ENCODE measurements at regions not wholly inside any gene's neighbourhood (a gene's known extent, or its start where the extent isn't known, plus 50 kb on each side); places are given as distances from the start of the nearest gene placed in this dataset.
"Not testable (repeated sequence)": the region's sequence is repeated elsewhere in the genome, so short reads cannot be mapped to it uniquely, and the experiment has no call there.

DNA sequence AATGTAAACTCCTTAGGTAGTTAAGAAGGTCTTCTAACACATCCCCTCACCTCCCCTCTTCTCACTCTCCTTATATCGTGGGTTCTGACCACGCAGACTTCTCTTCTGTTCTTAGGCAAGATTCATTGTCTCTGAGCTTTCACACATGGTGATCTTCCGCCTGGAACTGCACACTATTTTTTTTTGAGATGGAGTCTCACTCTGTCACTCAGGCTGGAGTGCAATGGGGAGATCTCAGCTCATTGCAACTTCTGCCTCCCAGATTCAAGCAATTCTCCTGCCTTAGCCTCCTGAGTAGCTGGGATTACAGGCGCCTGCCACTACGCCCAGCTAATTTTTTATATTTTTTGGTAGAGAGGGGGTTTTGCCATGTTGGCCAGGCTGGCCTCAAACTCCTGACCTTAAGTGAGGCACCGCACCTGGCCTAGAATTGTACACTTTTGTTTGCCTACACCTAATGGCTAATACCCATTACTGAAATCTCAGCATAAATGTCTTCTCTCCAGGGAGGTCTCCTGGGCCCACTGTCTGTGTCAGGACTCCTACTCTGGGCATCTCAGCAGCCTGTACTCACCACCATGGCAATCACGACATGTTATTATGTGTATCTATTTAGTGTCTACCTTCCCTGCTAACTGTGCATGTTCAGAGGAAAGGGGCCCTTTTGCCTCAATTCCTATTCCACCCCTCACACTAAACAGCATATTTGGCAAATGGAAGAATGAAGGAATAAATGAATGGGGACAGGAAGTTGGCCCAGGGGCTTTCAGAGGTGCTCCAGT lies 646.3 kb upstream of the DPP6 start:
- no peaks in the 10 kb centered on the region for H3K79me2 ChIP-seq (ENCODE audit: control insufficient read depth, insufficient read depth, low read length)
- no peak overlapping the region for H3K27ac ChIP-seq (ENCODE audit: low read depth, low read length)
- no peak overlapping the region for H2BK15ac ChIP-seq (replicated peaks; ENCODE audit: low read depth)
- no peak overlapping the region for H2AK5ac ChIP-seq (ENCODE audit: low read length)
- WGBS (ENCODE audit: extremely low coverage, insufficient coverage, low lambda C conversion rate): no CpG with 5 or more reads among the region's 7 CpGs
- no peak overlapping the region for H3K9ac ChIP-seq (ENCODE audit: low read length)
- H4K5ac ChIP-seq (ENCODE audit: low read length): no peak overlapping the region
- no peak overlapping the region for H3K56ac ChIP-seq (ENCODE audit: low read length)
- no peaks in the 10 kb centered on the region for H3K4me1 ChIP-seq (ENCODE audit: control insufficient read depth, low read depth, low read length)
- H3K4ac ChIP-seq (ENCODE audit: low read depth, low read length): no peak overlapping the region
- H3K4me3 ChIP-seq (ENCODE audit: low read length): no peak overlapping the region
- no peak overlapping the region for H2BK5ac ChIP-seq (ENCODE audit: low read length)
- H3K18ac ChIP-seq (ENCODE audit: low read length): no peak overlapping the region
- H3K23ac ChIP-seq (ENCODE audit: low read length): no peak overlapping the region
- H3K4me2 ChIP-seq (ENCODE audit: low read length): no peak overlapping the region
- no peak for DNase-seq
- H3K79me1 ChIP-seq (ENCODE audit: low read length): no peaks in the 10 kb centered on the region
- H4K8ac ChIP-seq (ENCODE audit: low read depth, low read length): no peak overlapping the region
- H2BK120ac ChIP-seq (ENCODE audit: low read depth, low read length): no peak overlapping the region
- no peaks in the 10 kb centered on the region for H3K36me3 ChIP-seq (ENCODE audit: control insufficient read depth, insufficient read depth, low read length)
- H3K27me3 ChIP-seq (ENCODE audit: insufficient read depth, low read length, poor library complexity): no peaks in the 10 kb centered on the region

DNA sequence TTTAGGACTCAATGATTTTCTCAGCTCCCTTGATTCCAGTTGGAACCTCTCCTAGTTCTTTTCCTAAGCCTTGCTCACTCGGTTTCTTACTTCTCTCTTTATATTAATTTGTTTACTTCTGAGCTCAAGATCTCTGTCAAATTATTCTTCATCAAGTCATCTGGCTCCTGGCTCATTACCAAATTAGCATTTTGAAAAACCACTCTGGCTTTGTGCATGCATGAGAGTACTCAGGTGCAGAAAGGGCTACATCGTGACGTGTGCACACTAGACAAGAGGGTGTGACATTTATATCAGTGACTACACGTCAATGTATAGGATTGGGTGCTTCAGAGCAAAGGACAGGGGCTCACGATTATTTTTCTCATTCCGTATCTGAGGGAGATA lies 645.7 kb upstream of the DPP6 start:
- Histone ChIP-seq H3K23ac (ENCODE audit: low read length) (no peak overlapping the region), H3K4ac (ENCODE audit: low read depth, low read length) (no peak overlapping the region), H3K79me1 (ENCODE audit: low read length) (no peaks in the 10 kb centered on the region), H3K56ac (ENCODE audit: low read length) (no peak overlapping the region), H3K9ac (ENCODE audit: low read length) (no peak overlapping the region), H3K27me3 (ENCODE audit: insufficient read depth, low read length, poor library complexity) (no peaks in the 10 kb centered on the region), H3K4me1 (ENCODE audit: control insufficient read depth, low read depth, low read length) (no peaks in the 10 kb centered on the region), H3K36me3 (ENCODE audit: control insufficient read depth, insufficient read depth, low read length) (no peaks in the 10 kb centered on the region), H3K27ac (ENCODE audit: low read depth, low read length) (no peak overlapping the region), H2BK120ac (ENCODE audit: low read depth, low read length) (no peak overlapping the region), H4K8ac (ENCODE audit: low read depth, low read length) (no peak overlapping the region), H3K4me3 (ENCODE audit: low read length) (no peak overlapping the region), H2BK15ac (replicated peaks; ENCODE audit: low read depth) (no peak overlapping the region), H4K5ac (ENCODE audit: low read length) (no peak overlapping the region), H3K18ac (ENCODE audit: low read length) (no peak overlapping the region), H3K79me2 (ENCODE audit: control insufficient read depth, insufficient read depth, low read length) (no peaks in the 10 kb centered on the region), H2BK5ac (ENCODE audit: low read length) (no peak overlapping the region), H3K4me2 (ENCODE audit: low read length) (no peak overlapping the region), H2AK5ac (ENCODE audit: low read length) (no peak overlapping the region)
- no CpG with 5 or more reads among the region's 6 CpGs for WGBS (ENCODE audit: extremely low coverage, insufficient coverage, low lambda C conversion rate)
- no peak for DNase-seq

DNA sequence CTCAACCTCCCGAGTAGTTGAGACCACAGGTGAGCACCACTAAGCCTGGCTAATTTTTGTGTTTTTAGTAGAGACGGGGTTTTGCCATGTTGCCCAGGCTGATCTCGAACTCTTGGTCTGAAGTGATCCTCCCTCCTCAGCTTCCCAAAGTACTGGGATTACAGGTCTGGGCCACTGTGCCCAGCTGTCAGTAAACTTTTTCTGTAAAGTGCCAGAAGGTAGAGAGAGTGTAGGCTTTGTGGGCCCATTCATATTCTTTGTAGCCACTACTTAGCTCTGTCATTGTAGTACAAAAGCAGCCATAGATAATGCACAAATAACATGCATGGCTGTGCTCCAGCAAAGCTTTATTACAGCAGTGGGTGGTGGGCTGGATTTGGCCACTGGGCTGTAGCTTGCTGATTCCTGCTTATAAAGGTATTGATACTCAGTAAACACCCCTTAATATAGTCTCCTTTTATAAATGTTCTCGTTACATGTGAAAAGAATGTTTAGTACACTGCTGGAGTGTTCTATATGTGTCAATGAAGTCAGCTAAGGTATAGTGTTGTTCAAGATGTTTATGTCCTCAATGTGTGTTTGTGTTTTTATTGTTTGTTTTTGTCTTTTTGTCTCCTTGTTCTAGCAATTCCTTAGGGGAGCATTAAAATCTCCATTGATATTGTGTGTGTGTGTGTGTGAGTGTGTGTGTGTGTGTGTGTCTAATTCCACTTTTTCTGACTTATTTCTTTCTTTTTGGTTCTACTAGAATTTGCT lies 644.7 kb upstream of the DPP6 start:
- H3K4ac ChIP-seq (ENCODE audit: low read depth, low read length): no peak overlapping the region
- H3K9ac ChIP-seq (ENCODE audit: low read length): no peak overlapping the region
- H3K27ac ChIP-seq (ENCODE audit: low read depth, low read length): no peak overlapping the region
- H3K4me1 ChIP-seq (ENCODE audit: control insufficient read depth, low read depth, low read length): no peaks in the 10 kb centered on the region
- no CpG with 5 or more reads among the region's 4 CpGs for WGBS (ENCODE audit: extremely low coverage, insufficient coverage, low lambda C conversion rate)
- no peak overlapping the region for H3K18ac ChIP-seq (ENCODE audit: low read length)
- no peaks in the 10 kb centered on the region for H3K79me2 ChIP-seq (ENCODE audit: control insufficient read depth, insufficient read depth, low read length)
- H3K56ac ChIP-seq (ENCODE audit: low read length): no peak overlapping the region
- no peak overlapping the region for H4K5ac ChIP-seq (ENCODE audit: low read length)
- no peak overlapping the region for H2BK15ac ChIP-seq (replicated peaks; ENCODE audit: low read depth)
- H3K23ac ChIP-seq (ENCODE audit: low read length): no peak overlapping the region
- H3K4me2 ChIP-seq (ENCODE audit: low read length): no peak overlapping the region
- H3K27me3 ChIP-seq (ENCODE audit: insufficient read depth, low read length, poor library complexity): no peaks in the 10 kb centered on the region
- H4K8ac ChIP-seq (ENCODE audit: low read depth, low read length): no peak overlapping the region
- no peak overlapping the region for H3K4me3 ChIP-seq (ENCODE audit: low read length)
- no peak overlapping the region for H2AK5ac ChIP-seq (ENCODE audit: low read length)
- DNase-seq: no peak
- H3K36me3 ChIP-seq (ENCODE audit: control insufficient read depth, insufficient read depth, low read length): no peaks in the 10 kb centered on the region
- H2BK120ac ChIP-seq (ENCODE audit: low read depth, low read length): no peak overlapping the region
- H3K79me1 ChIP-seq (ENCODE audit: low read length): no peaks in the 10 kb centered on the region
- H2BK5ac ChIP-seq (ENCODE audit: low read length): no peak overlapping the region

DNA sequence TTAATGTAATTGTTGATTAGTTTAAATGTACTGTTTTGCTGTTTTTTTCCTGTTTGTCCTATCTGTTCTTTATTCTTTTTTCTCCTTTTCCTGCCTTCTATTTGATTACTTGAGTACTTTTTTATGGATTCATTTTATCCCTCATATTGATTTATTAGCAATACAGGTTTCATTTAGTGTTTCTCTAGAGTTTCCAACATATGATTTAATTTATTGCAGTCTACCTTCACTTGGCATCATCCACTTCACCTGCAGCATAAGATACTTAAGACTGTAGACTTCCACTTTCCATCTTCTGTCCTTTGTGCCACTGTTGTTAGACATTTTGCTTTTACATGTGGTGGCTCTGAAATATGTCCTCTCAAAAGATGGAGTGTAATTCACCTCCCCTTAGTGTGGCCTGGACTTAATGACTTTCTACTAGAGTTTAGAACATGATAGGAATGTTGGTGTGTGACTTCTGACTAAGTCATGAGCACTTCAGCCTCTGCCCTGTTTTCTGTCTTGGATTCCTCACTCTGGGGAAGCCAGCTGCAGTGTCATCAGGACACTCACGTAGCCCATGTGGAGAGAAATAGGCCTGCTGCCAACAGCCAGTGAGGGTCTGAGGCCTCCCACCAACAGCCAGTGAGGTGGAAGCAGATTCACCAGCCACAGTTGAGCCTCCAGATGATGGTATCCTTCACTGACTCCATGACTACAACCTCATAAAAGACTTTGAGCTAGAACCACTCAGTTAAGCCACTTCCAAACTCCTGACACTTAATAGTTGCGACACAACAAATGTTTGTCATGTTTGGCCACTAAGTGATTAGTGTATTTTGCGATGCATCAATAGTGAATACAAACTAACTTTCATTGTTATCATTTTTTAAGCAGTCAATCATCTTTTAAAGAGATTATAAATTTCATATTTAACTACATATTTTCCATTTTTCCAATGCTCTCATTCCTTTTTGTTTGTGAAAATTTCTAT lies 643.5 kb upstream of the DPP6 start:
- Histone ChIP-seq H2AK5ac (ENCODE audit: low read length) (no peak overlapping the region), H3K4ac (ENCODE audit: low read depth, low read length) (no peak overlapping the region), H3K18ac (ENCODE audit: low read length) (no peak overlapping the region), H2BK15ac (replicated peaks; ENCODE audit: low read depth) (no peak overlapping the region), H3K79me2 (ENCODE audit: control insufficient read depth, insufficient read depth, low read length) (no peaks in the 10 kb centered on the region), H2BK120ac (ENCODE audit: low read depth, low read length) (no peak overlapping the region), H2BK5ac (ENCODE audit: low read length) (no peak overlapping the region), H3K9ac (ENCODE audit: low read length) (no peak overlapping the region), H3K4me2 (ENCODE audit: low read length) (no peak overlapping the region), H3K4me3 (ENCODE audit: low read length) (no peak overlapping the region), H3K36me3 (ENCODE audit: control insufficient read depth, insufficient read depth, low read length) (no peaks in the 10 kb centered on the region), H3K4me1 (ENCODE audit: control insufficient read depth, low read depth, low read length) (no peaks in the 10 kb centered on the region), H3K56ac (ENCODE audit: low read length) (no peak overlapping the region), H4K8ac (ENCODE audit: low read depth, low read length) (no peak overlapping the region), H3K79me1 (ENCODE audit: low read length) (no peaks in the 10 kb centered on the region), H3K23ac (ENCODE audit: low read length) (no peak overlapping the region), H3K27me3 (ENCODE audit: insufficient read depth, low read length, poor library complexity) (no peaks in the 10 kb centered on the region), H3K27ac (ENCODE audit: low read depth, low read length) (no peak overlapping the region), H4K5ac (ENCODE audit: low read length) (no peak overlapping the region)
- DNase-seq: no peak
- no CpG with 5 or more reads among the region's 3 CpGs for WGBS (ENCODE audit: extremely low coverage, insufficient coverage, low lambda C conversion rate)

DNA sequence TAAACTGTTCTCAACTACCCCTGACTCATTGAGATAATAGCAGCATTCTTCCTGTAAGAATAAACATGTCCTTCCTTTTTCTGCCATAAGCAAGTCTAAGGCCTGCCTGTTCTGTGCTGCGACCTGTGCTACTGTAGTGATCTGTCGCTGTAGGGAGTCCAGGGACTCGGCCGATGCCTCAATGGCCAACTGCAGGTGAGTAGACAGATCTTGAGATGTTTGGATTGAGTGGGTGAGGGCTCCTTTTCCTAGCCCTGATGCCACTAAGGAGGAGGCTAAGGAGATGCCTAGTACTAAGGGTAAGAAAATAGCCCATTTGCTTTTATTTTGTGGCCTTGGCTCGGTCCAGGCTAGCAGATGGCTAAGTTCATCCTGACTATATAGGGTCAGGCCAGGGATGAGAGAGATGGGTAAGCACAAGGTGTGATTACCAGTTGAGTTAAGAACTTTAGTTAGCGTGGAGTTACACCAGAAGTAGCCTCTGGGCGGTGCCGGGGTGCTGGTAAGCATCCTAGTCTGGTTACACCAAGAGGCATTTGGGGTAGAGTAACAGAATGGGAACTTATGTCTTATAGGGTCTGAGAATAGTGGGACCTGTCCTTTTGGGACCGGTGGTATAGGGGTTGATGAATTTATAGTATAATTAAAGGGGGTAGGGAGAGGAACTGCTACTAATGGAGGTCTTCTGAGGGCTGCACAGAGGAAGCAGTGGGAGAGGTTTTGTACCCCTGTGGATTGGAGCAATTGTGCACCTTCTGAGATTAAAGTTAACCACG lies 642.4 kb upstream of the DPP6 start:
- not testable (repeated sequence) for H3K18ac ChIP-seq (ENCODE audit: low read length); H3K36me3 ChIP-seq (ENCODE audit: control insufficient read depth, insufficient read depth, low read length); DNase-seq; H3K79me1 ChIP-seq (ENCODE audit: low read length); H4K5ac ChIP-seq (ENCODE audit: low read length); H3K56ac ChIP-seq (ENCODE audit: low read length); H3K27me3 ChIP-seq (ENCODE audit: insufficient read depth, low read length, poor library complexity); H3K4me1 ChIP-seq (ENCODE audit: control insufficient read depth, low read depth, low read length); H4K8ac ChIP-seq (ENCODE audit: low read depth, low read length); H3K23ac ChIP-seq (ENCODE audit: low read length); H2BK5ac ChIP-seq (ENCODE audit: low read length); H2BK15ac ChIP-seq (replicated peaks; ENCODE audit: low read depth); H3K27ac ChIP-seq (ENCODE audit: low read depth, low read length); H3K79me2 ChIP-seq (ENCODE audit: control insufficient read depth, insufficient read depth, low read length); H3K4ac ChIP-seq (ENCODE audit: low read depth, low read length); H3K4me2 ChIP-seq (ENCODE audit: low read length); H3K9ac ChIP-seq (ENCODE audit: low read length); H2BK120ac ChIP-seq (ENCODE audit: low read depth, low read length); H2AK5ac ChIP-seq (ENCODE audit: low read length); H3K4me3 ChIP-seq (ENCODE audit: low read length)
- WGBS (ENCODE audit: extremely low coverage, insufficient coverage, low lambda C conversion rate): no CpG with 5 or more reads among the region's 10 CpGs

All from mesendoderm (in vitro differentiated cells).